Small intestine (tissue), 7 donors: ENCODE measurements at regions not wholly inside any gene's neighbourhood (a gene's known extent, or its start where the extent isn't known, plus 50 kb on each side); places are given as distances from the start of the nearest gene placed in this dataset.

Experiments used
- DNase-seq, 2 donors: peaks; one replicate each; pipeline versions ENCODE4 v3.0.0 to v3.0.0-alpha.2; 2013
- FAIRE-seq: peaks from 2 replicates; lab custom pipeline; 2012; peaks lifted over from hg19 to GRCh38; lab: Jason Lieb, UNC
- H3K27ac ChIP-seq, 3 donors: one replicate each; pipeline ENCODE4 v1.5.1; 2013; ENCODE audit warnings: low read length in 2 of 3, mild to moderate bottlenecking in 2 of 3, control low read depth in 1 of 3, inconsistent platforms in 1 of 3, low read depth in 1 of 3, moderate library complexity in 1 of 3
- H3K27me3 ChIP-seq, 3 donors: one replicate each; pipeline ENCODE4 v1.6.1; 2013; ENCODE audit warnings: low read length in 3 of 3, inconsistent platforms in 1 of 3; ENCODE audit not compliant: control insufficient read depth in 3 of 3, insufficient read depth in 3 of 3
- H3K36me3 ChIP-seq, 3 donors: one replicate each; pipeline ENCODE4 v1.6.1; 2013; ENCODE audit warnings: low read length in 3 of 3, inconsistent platforms in 1 of 3, low read depth in 1 of 3, mild to moderate bottlenecking in 1 of 3, moderate library complexity in 1 of 3; ENCODE audit not compliant: control insufficient read depth in 3 of 3, insufficient read depth in 2 of 3
- H3K4me1 ChIP-seq, 3 donors: one replicate each; pipeline ENCODE4 v1.6.1; 2013; ENCODE audit warnings: low read length in 2 of 3, inconsistent platforms in 1 of 3, low read depth in 1 of 3, mild to moderate bottlenecking in 1 of 3, moderate library complexity in 1 of 3; ENCODE audit not compliant: control insufficient read depth in 3 of 3, insufficient read depth in 2 of 3
- H3K4me3 ChIP-seq, 3 donors: one replicate each; pipeline ENCODE4 v1.5.1; 2013; ENCODE audit warnings: low read length in 3 of 3, control low read depth in 1 of 3, inconsistent platforms in 1 of 3, low read depth in 1 of 3, mild to moderate bottlenecking in 1 of 3, moderate library complexity in 1 of 3
- H3K9me3 ChIP-seq, 2 donors: one replicate each; pipeline ENCODE4 v1.6.1; 2013; ENCODE audit warnings: low read depth in 1 of 2, low read length in 1 of 2; ENCODE audit not compliant: control insufficient read depth in 2 of 2, insufficient read depth in 1 of 2
- WGBS, 3 donors: extraction: QIAGEN DNeasy Blood & Tissue Kit; methylation state at CpG; one replicate each; pipeline ENCODE4 v1.1.7; 2013; 5-methylcytosine and 5-hydroxymethylcytosine counted together
- donor health status: healthy with polysubstance abuse.
- donor health status: control.
- donor health status: control.
- donor health status: Bipolar disorder and iron deficiency.
- donor health status: healthy.

GRCh38 chr14:82394916-82395315 lies 861.3 kb upstream of the SEL1L start:
- DNase-seq (no peak), FAIRE-seq (no peak)
- Histone ChIP-seq H3K9me3 (no peaks in the 10 kb centered on the region), H3K27me3 (no peaks in the 10 kb centered on the region), H3K4me1 (no peaks in the 10 kb centered on the region), H3K4me3 (no peak overlapping the region), H3K36me3 (no peaks in the 10 kb centered on the region), H3K27ac (no peak overlapping the region)
- WGBS, 3 donors = 87 to 91% (median 87%) methylated on average over 2 of the region's 2 CpGs

- 16 to 20% (median 18%) methylated on average over 4 of the region's 4 CpGs for WGBS, 3 donors
- H3K27me3 ChIP-seq = no peaks in the 10 kb centered on the region
- FAIRE-seq (no peak), DNase-seq (no peak)
- no peaks in the 10 kb centered on the region for H3K9me3 ChIP-seq
- H3K36me3 ChIP-seq = no peaks in the 10 kb centered on the region
- no peak overlapping the region for H3K27ac ChIP-seq
- no peaks in the 10 kb centered on the region for H3K4me1 ChIP-seq
- no peak overlapping the region for H3K4me3 ChIP-seq
These were observed 864.6 kb upstream of the SEL1L start for GRCh38 chr14:82398256-82398655.

GRCh38 chr14:82403987-82404386 lies 870.3 kb upstream of the SEL1L start:
- Histone ChIP-seq H3K9me3 (no peaks in the 10 kb centered on the region), H3K36me3 (no peaks in the 10 kb centered on the region), H3K27me3 (no peaks in the 10 kb centered on the region), H3K27ac (no peak overlapping the region), H3K4me1 (no peaks in the 10 kb centered on the region), H3K4me3 (no peak overlapping the region)
- DNase-seq (no peak), FAIRE-seq (no peak)

GRCh38 chr14:82410064-82410463 lies 876.4 kb upstream of the SEL1L start:
- no peak for DNase-seq
- Histone ChIP-seq H3K27ac (no peak overlapping the region), H3K9me3 (no peaks in the 10 kb centered on the region), H3K4me3 (no peak overlapping the region), H3K4me1 (no peaks in the 10 kb centered on the region), H3K36me3 (no peaks in the 10 kb centered on the region), H3K27me3 (no peaks in the 10 kb centered on the region)
- no peak for FAIRE-seq
- 43 to 60% (median 45%) methylated on average over 1 of the region's 1 CpG for whole genome bisulfite sequencing, 3 donors

- no peak for FAIRE-seq
These were observed 877.6 kb upstream of the SEL1L start for GRCh38 chr14:82411298-82411697.

GRCh38 chr14:82412545-82412944 lies 878.9 kb upstream of the SEL1L start:
- FAIRE-seq (no peak), DNase-seq (no peak)
- no peaks in the 10 kb centered on the region for H3K36me3 ChIP-seq
- 81 to 90% (median 88%) methylated on average over 1 of the region's 1 CpG for WGBS, 3 donors
- H3K4me3 ChIP-seq = no peak overlapping the region
- no peaks in the 10 kb centered on the region for H3K27me3 ChIP-seq
- no peaks in the 10 kb centered on the region for H3K9me3 ChIP-seq
- H3K4me1 ChIP-seq = no peaks in the 10 kb centered on the region
- no peak overlapping the region for H3K27ac ChIP-seq

More at GRCh38 chr14:82411298-82411697, 877.6 kb upstream of the SEL1L start:
- Histone ChIP-seq H3K4me1 (no peaks in the 10 kb centered on the region), H3K4me3 (no peak overlapping the region), H3K36me3 (no peaks in the 10 kb centered on the region), H3K9me3 (no peaks in the 10 kb centered on the region), H3K27ac (no peak overlapping the region), H3K27me3 (no peaks in the 10 kb centered on the region)
- no peak for DNase-seq

GRCh38 chr14:82414853-82415539 lies 881.3 kb upstream of the SEL1L start:
- WGBS, 3 donors = 23 to 61% (median 31%) methylated on average over 1 of the region's 1 CpG
- FAIRE-seq = no peak

GRCh38 chr14:82419933-82420332 lies 886.3 kb upstream of the SEL1L start:
- H3K4me3 ChIP-seq = no peak overlapping the region
- 66 to 68% (median 66%) methylated on average over 2 of the region's 2 CpGs for WGBS, 3 donors

More at GRCh38 chr14:82414853-82415539, 881.3 kb upstream of the SEL1L start:
- Histone ChIP-seq H3K27me3 (no peaks in the 10 kb centered on the region), H3K4me3 (no peak overlapping the region), H3K4me1 (no peaks in the 10 kb centered on the region), H3K9me3 (peaks cover 2 to 8% of the 10 kb centered on the region in 2 donors), H3K27ac (no peak overlapping the region), H3K36me3 (no peaks in the 10 kb centered on the region)
- DNase-seq = no peak

GRCh38 chr14:82420871-82421270 lies 887.2 kb upstream of the SEL1L start:
- Histone ChIP-seq H3K9me3 (peaks cover 3 to 9% of the 10 kb centered on the region in 2 donors), H3K27me3 (no peaks in the 10 kb centered on the region), H3K36me3 (no peaks in the 10 kb centered on the region), H3K4me3 (no peak overlapping the region), H3K4me1 (no peaks in the 10 kb centered on the region), H3K27ac (no peak overlapping the region)
- WGBS, 3 donors = 74 to 83% (median 80%) methylated on average over 5 of the region's 5 CpGs
- DNase-seq = no peak
- no peak for FAIRE-seq

More at GRCh38 chr14:82419933-82420332, 886.3 kb upstream of the SEL1L start:
- Histone ChIP-seq H3K27ac (no peak overlapping the region), H3K9me3 (peaks cover 3 to 9% of the 10 kb centered on the region in 2 donors), H3K4me1 (no peaks in the 10 kb centered on the region), H3K36me3 (no peaks in the 10 kb centered on the region), H3K27me3 (no peaks in the 10 kb centered on the region)
- FAIRE-seq = no peak
- no peak for DNase-seq
